Suprapubic skin (tissue), 4 donors: ENCODE measurements at regions not wholly inside any gene's neighbourhood (a gene's known extent, or its start where the extent isn't known, plus 50 kb on each side); places are given as distances from the start of the nearest gene placed in this dataset.

ENCODE experiments used
- DNase-seq, 2 donors: peaks; one replicate each; pipeline ENCODE4 v3.0.0-alpha.2; 2019; ENCODE audit warnings: low spot score in 2 of 2
- H3K27ac ChIP-seq: fragments of 200-600 bp; sonication (generic); one replicate; pipeline ENCODE4 v1.5.1; 2019
- H3K27me3 ChIP-seq: fragments of 200-600 bp; sonication (generic); one replicate; pipeline ENCODE4 v1.5.1; 2019
- H3K36me3 ChIP-seq: fragments of 200-600 bp; sonication (generic); one replicate; pipeline ENCODE4 v1.5.1; 2019
- H3K4me1 ChIP-seq: fragments of 200-600 bp; sonication (generic); one replicate; pipeline ENCODE4 v1.5.1; 2019
- H3K4me3 ChIP-seq: fragments of 200-600 bp; sonication (generic); one replicate; pipeline ENCODE4 v1.5.1; 2019; ENCODE audit warnings: mild to moderate bottlenecking
- H3K9me3 ChIP-seq: fragments of 200-600 bp; sonication (generic); one replicate; pipeline ENCODE4 v1.5.1; 2019
- EP300 ChIP-seq: sonication (generic); formaldehyde crosslinking; IDR thresholded peaks from one replicate; pipeline ENCODE4 v1.6.1; 2017; ENCODE audit warnings: antibody characterized with exemption
- POLR2A ChIP-seq, 2 donors: fragments of 450-650 bp; IDR thresholded peaks; one replicate each; pipeline ENCODE4 v1.6.1; 2017; ENCODE audit warnings: antibody characterized with exemption in 2 of 2, mild to moderate bottlenecking in 2 of 2, moderate library complexity in 2 of 2
- POLR2AphosphoS5 ChIP-seq, 3 donors: sonication (generic); formaldehyde crosslinking; IDR thresholded peaks; one replicate each; pipeline ENCODE4 v1.6.1; 2017; ENCODE audit warnings: antibody characterized with exemption in 3 of 3
- WGBS: methylation state at CpG from one replicate; pipeline ENCODE4 v1.1.5; 2018; 5-methylcytosine and 5-hydroxymethylcytosine counted together
- TF ChIP-seq, protein P1 (sequence below), 2 donors: fragments of 200-600 bp in 1 of 2; fragments of 450-650 bp in 1 of 2; sonication (generic) in 1 of 2; IDR thresholded peaks; one replicate each; pipeline ENCODE4 v1.5.1; 2016 to 2019; ENCODE audit warnings: antibody characterized with exemption in 2 of 2, mild to moderate bottlenecking in 1 of 2, moderate library complexity in 1 of 2

DNA sequence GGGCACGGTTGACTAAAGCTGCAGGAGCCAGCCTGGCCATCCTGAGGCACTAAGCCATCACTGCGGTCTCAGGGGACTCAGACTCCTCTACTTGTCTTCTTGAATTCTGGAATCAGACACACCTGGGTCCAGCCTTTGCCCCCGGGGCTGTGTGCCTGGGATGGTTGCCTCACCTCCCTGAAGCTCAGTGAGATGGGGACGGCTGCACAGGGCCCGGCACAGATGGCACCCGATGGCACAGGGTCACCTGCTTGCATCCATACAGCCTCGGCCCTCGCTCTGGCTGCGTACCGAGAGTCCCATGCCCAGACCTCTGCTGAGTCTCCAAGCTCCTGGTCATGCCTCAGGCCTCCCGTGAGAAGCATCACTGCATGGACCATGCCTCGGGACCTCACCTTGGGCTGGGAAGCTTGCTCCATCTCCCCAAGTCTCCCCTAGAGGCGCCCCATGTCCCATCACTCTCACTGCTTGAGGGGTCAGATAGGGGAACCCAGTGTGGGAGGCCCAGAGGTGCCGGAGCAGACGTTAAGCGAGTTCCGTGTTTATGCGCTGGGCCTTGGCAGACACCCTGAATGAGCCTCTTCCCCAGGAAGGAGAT is 316.3 kb downstream of the SEC14L1 start:
- peak overlapping the region; percentile 7 for H3K27ac ChIP-seq
- no peaks in the 10 kb centered on the region for H3K9me3 ChIP-seq
- H3K4me1 ChIP-seq, result peaks cover 100% of the 10 kb centered on the region
- H3K27me3 ChIP-seq, result no peaks in the 10 kb centered on the region
- no peak for DNase-seq
- no peak overlapping the region for H3K4me3 ChIP-seq
- TF ChIP-seq, protein P1, sequence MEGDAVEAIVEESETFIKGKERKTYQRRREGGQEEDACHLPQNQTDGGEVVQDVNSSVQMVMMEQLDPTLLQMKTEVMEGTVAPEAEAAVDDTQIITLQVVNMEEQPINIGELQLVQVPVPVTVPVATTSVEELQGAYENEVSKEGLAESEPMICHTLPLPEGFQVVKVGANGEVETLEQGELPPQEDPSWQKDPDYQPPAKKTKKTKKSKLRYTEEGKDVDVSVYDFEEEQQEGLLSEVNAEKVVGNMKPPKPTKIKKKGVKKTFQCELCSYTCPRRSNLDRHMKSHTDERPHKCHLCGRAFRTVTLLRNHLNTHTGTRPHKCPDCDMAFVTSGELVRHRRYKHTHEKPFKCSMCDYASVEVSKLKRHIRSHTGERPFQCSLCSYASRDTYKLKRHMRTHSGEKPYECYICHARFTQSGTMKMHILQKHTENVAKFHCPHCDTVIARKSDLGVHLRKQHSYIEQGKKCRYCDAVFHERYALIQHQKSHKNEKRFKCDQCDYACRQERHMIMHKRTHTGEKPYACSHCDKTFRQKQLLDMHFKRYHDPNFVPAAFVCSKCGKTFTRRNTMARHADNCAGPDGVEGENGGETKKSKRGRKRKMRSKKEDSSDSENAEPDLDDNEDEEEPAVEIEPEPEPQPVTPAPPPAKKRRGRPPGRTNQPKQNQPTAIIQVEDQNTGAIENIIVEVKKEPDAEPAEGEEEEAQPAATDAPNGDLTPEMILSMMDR (IDR thresholded peaks at IDR 0.05), result no peak
- TF ChIP-seq EP300 (no peak), POLR2A (IDR thresholded peaks at IDR 0.05) (no peak), POLR2AphosphoS5 (IDR thresholded peaks at IDR 0.05) (no peak)
- H3K36me3 ChIP-seq, result no peaks in the 10 kb centered on the region
- 79% methylated on average over 8 of the region's 18 CpGs for WGBS

DNA sequence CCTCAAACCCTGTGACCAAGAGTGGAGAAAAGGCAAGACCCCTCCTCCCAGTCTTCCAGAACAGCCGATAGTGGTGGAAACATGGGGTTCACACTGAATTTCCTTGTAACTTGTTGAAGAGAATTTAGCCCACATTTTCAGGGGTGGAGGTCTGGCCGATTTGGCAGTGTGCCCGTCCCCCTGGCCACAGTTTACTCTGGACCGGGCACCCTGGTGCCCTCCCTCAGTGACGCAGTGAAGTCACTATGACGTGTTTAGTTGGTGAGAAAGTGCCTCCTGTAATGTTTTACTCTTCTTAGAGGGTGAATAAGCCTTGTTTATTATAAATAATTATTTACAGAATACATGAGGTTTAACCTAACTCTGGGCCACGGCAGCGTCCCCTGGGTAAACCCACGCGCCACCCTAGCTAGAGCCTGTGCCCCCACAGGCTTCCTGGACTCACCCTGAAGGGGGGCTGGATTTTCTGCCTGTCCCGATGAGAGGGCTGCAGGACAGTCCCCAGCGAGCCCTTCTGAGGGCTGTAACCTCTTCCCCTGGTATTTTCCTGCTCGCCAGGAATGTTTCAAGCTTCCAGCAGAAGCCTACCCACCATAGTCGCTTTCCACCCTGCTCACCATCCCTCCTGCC is 316.9 kb downstream of the SEC14L1 start:
- H3K36me3 ChIP-seq, result no peaks in the 10 kb centered on the region
- 66% methylated on average over 14 of the region's 14 CpGs for WGBS
- H3K27ac ChIP-seq, result peak overlapping the region; percentile 23
- H3K4me3 ChIP-seq, result no peak overlapping the region
- no peak for DNase-seq
- no peaks in the 10 kb centered on the region for H3K27me3 ChIP-seq
- H3K9me3 ChIP-seq, result no peaks in the 10 kb centered on the region
- TF ChIP-seq POLR2A (IDR thresholded peaks at IDR 0.05) (no peak), POLR2AphosphoS5 (IDR thresholded peaks at IDR 0.05) (no peak), EP300 (no peak)
- TF ChIP-seq, protein P1 (IDR thresholded peaks at IDR 0.05), result no peak
- H3K4me1 ChIP-seq, result peaks cover 100% of the 10 kb centered on the region

DNA sequence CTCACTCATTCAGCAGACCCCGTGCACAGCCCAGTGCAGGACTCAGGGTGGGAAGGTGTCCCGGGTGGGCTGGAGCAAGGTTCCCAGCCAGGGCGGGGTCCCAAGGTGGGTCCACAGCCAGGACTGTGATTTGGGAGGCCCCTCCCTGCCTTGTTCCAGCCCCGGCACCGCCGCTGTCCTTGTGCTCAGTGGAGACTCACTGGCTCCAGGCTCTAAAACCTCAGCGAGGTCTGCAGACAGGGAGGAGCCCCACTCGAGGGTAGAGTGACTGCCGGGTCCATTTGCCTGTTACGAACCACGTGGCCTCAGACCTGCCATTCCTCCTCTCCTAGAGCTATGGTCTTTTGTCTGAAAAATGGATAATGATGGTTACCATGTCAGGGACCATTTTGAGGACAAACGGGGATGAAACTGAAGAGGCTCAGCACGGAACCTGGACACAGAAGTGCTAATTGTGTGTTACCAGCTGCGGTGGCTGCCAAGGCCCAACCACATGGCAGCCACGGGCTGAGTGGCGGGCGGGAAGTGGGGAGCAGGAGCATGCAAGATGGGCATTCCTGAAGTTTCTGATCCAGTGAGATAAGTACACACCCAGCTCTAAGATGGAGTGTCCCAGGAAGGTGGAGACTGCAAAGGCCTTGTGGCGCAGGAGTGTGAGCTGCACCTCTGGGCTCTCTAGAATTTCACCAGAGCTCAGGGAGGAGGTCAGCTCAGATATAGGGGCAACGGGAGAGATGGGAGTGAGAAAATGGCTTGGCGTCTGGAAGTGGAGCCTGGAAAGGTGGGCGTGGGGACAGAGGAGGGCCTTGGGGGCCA is 317.6 kb downstream of the SEC14L1 start:
- H3K4me3 ChIP-seq, result no peak overlapping the region
- H3K36me3 ChIP-seq, result no peaks in the 10 kb centered on the region
- H3K27me3 ChIP-seq, result no peaks in the 10 kb centered on the region
- peaks cover 96% of the 10 kb centered on the region for H3K4me1 ChIP-seq
- DNase-seq, result no peak
- TF ChIP-seq POLR2A (IDR thresholded peaks at IDR 0.05) (no peak), POLR2AphosphoS5 (IDR thresholded peaks at IDR 0.05) (no peak), EP300 (no peak)
- TF ChIP-seq, protein P1 (IDR thresholded peaks at IDR 0.05), result no peak
- H3K27ac ChIP-seq, result peak overlapping the region; percentile 27
- H3K9me3 ChIP-seq, result no peaks in the 10 kb centered on the region
- 50% methylated on average over 18 of the region's 21 CpGs for WGBS

DNA sequence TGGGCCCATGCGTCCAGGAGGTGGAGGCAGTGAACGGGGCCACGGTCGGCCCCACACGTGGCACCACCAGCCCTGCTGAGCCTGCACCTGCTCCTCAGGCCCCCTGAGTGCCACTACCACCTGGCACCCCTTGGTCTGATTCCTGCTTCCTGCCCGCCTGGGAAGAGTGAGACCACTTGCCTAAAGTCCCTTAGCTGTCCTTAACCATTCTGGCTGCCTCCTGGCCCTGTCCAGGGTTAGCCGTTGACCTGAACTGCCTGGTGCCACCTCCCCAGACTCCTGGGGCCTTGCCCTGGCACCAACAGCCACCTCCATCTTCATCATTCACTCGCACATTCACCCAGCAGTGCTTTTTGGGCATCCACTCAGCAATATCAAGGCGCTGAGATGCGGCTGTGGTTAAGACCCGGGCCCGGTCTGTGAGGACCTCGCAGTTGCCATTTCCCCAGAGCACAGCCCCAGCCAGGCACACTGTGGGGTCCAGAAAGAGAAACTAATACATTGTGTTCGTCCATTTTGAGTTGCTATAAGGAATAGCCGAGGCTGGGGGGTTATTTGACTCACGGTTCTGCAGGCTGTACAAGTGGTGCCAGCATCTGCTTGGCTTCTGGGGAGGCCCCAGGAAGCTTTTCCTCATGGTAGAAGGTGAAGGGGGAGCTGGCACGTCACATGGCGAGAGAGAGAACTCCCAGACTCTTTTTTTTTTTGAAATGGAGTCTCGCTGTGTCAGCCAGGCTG is 318.4 kb downstream of the SEC14L1 start:
- Histone ChIP-seq H3K9me3 (no peaks in the 10 kb centered on the region), H3K27ac (peak overlapping the region; percentile 27), H3K4me1 (peaks cover 93% of the 10 kb centered on the region), H3K27me3 (no peaks in the 10 kb centered on the region), H3K36me3 (no peaks in the 10 kb centered on the region), H3K4me3 (no peak overlapping the region)
- DNase-seq, result no peak
- TF ChIP-seq EP300, result no peak
- no peak for TF ChIP-seq POLR2A (IDR thresholded peaks at IDR 0.05)
- TF ChIP-seq, protein P1 (IDR thresholded peaks at IDR 0.05), result no peak
- TF ChIP-seq POLR2AphosphoS5 (IDR thresholded peaks at IDR 0.05), result no peak
- 89% methylated on average over 16 of the region's 19 CpGs for WGBS
